ENCODE measurements at regions not wholly inside any gene's neighbourhood (a gene's known extent, or its start where the extent isn't known, plus 50 kb on each side); places are given as distances from the start of the nearest gene placed in this dataset.
"Not testable (repeated sequence)": the region's sequence is repeated elsewhere in the genome, so short reads cannot be mapped to it uniquely, and the experiment has no call there.

- no peak for DNase-seq
Observed at GRCh38 chr9:85142496-85142911, 473.0 kb downstream of the NTRK2 start.

GRCh38 chr9:85137696-85138095, 468.2 kb downstream of the NTRK2 start:
- no peak for DNase-seq

GRCh38 chr9:85136987-85137386, 467.5 kb downstream of the NTRK2 start:
- DNase-seq, result no peak

- DNase-seq, result no peak
Observed at GRCh38 chr9:85136507-85136906, 467.0 kb downstream of the NTRK2 start.

GRCh38 chr9:85130764-85131163, 461.2 kb downstream of the NTRK2 start:
- no peak for DNase-seq

- no peak for DNase-seq
Observed at GRCh38 chr9:85130260-85130659, 460.7 kb downstream of the NTRK2 start.

GRCh38 chr9:85129514-85129913, 460.0 kb downstream of the NTRK2 start:
- DNase-seq, result no peak

- no peak for DNase-seq
Observed at GRCh38 chr9:85118990-85119755, 449.6 kb downstream of the NTRK2 start.

- DNase-seq, result no peak
Observed at GRCh38 chr9:85117831-85118230, 448.3 kb downstream of the NTRK2 start.

- no peak for DNase-seq
Observed at GRCh38 chr9:85115473-85115872, 445.9 kb downstream of the NTRK2 start.

GRCh38 chr9:85114799-85115198, 445.3 kb downstream of the NTRK2 start:
- no peak for DNase-seq

GRCh38 chr9:85112933-85113418, 443.4 kb downstream of the NTRK2 start:
- DNase-seq, result no peak

GRCh38 chr9:85112391-85112790, 442.9 kb downstream of the NTRK2 start:
- DNase-seq, result no peak

GRCh38 chr9:85108746-85109145, 439.2 kb downstream of the NTRK2 start:
- no peak for DNase-seq

GRCh38 chr9:85108229-85108628, 438.7 kb downstream of the NTRK2 start:
- no peak for DNase-seq

GRCh38 chr9:85089188-85089969, 419.9 kb downstream of the NTRK2 start:
- DNase-seq, result no peak

- DNase-seq, result no peak
Observed at GRCh38 chr9:85081963-85082362, 412.4 kb downstream of the NTRK2 start.

GRCh38 chr9:85079349-85079748, 409.8 kb downstream of the NTRK2 start:
- DNase-seq, result no peak

- DNase-seq, result no peak
Observed at GRCh38 chr9:85077944-85078343, 408.4 kb downstream of the NTRK2 start.

GRCh38 chr9:85077146-85077545, 407.6 kb downstream of the NTRK2 start:
- DNase-seq, result not testable (repeated sequence)

All from hematopoietic multipotent progenitor cell treated with erythropoietin and hydrocortisone succinate and interleukin-3 and kit ligand, for 8 days (in vitro differentiated cells).